ENCODE measurements at regions not wholly inside any gene's neighbourhood (a gene's known extent, or its start where the extent isn't known, plus 50 kb on each side); places are given as distances from the start of the nearest gene placed in this dataset.

DNA sequence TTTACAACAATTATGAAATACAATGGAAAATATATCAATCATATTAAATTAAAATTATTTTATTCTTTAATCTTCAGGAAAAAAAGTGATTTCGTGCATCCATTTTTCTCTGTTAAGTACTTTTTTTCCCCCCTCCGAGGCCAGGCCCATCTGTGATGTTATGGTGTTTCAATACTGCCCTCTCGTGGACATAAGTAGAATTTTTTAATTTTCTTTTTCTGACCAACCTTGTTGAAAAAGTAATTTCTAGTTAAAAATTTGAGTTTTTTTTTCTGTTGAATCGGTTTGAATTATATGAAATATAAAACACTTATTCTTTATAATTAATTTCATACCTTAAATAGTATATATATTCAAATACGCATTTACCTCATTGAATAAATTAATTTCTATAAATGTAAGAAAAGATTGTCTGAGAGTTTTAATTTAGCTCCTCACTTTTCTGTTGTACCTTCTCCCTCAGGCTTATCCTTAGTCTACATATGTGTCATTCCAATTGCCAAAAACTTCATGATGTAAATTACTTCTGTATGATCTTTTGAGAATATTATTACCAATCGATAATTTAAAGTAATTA is 175.8 kb upstream of the TECRL start:
- peak; percentile 8 for DNase-seq (ENCODE audit: low read depth)

DNA sequence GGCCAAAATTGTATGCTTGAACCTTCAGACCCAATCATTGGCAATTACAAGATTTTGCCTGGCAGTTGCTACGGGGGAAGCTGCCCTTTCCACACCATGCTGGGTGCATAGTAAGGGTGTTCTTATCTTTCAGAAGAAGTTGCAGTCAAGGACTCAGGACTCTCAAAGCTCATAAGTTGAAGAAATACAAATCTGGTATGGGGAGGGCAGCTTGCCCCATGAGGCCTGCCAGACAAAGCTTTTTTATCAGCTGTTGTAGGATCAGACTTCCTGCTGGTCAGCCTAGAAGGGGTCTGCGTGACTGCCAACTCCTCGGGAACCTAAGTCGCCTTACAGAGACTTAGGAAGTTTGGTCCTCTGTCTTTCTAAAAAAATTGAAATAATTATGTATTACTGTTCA is 174.9 kb upstream of the TECRL start:
- DNase-seq (ENCODE audit: low read depth), result no peak

DNA sequence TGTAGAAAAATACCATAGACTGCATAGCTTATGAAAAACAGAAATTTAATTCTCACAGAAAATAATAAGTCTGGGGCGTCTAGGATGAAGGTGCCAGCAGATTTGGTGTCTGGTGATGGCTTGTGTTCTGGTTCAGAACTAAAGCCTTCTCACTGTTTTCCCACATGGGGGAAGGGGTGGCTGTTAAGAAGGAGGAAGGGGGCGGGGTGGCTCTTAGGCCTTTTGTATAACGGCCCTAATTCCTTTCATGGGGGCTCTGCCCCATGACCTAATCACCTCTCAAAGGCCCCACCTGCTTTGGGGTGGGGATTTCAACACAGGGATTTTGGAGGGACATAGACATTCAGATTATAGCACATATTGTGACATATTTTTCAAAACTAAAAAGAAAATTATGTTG is 173.2 kb upstream of the TECRL start:
- DNase-seq (ENCODE audit: low read depth), result no peak

DNA sequence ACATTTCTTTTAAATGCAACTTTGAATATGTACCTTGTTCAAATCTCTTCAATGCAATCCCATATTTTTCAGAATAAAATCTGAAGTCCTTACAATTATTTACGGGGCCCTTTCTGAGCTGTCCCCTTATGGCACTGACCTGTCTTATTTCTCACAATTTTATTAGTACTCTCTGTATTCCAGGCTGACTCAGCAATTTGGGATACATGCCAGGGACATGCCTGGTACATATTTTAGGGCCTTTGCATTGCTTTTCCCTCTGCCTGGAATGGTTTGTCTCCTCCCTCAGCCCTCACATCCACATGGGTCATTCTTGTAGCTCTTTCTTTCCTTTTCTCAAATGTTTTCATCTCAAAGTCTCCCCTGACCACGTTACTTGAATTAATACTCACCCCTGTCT is 172.2 kb upstream of the TECRL start:
- DNase-seq (ENCODE audit: low read depth), result no peak

DNA sequence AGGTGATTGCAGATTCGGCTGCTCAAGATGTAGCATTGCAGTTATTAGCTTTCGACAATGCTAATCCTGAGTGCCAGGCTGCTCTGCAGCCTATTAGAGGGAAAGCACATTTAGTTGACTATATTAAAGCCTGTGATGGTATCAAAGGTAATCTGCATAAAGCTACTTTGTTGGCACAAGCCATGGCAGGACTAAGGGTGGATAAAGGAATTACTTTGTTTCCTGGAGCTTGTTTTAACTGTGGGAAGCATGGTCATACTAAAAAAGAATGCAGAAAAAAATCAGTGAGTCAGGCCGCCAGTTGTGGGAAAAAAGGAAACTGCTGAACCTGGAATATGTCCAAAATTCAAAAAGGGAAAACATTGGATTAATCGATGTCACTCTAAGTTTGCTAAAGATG is 154.9 kb upstream of the TECRL start:
- DNase-seq (ENCODE audit: low read depth), result no peak

DNA sequence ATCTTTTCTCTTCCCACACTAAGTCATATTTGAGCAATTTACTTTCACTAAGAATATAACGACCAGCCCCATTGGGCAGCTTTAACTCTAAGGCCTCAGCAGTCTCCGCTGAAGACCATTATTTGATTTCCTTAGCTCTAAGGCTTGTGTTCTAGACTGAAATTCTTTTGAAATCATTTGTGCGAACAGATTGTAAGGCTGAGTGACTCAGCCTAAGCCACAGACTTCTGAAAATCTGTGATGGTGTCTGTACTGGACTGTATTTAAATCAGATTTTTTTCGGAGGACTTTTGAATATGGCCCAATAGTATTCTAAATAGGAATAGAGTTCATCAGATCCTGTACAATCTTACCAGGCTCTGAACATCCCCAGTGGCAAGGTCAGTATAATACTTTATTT is 150.3 kb upstream of the TECRL start:
- no peak for DNase-seq (ENCODE audit: low read depth)

DNA sequence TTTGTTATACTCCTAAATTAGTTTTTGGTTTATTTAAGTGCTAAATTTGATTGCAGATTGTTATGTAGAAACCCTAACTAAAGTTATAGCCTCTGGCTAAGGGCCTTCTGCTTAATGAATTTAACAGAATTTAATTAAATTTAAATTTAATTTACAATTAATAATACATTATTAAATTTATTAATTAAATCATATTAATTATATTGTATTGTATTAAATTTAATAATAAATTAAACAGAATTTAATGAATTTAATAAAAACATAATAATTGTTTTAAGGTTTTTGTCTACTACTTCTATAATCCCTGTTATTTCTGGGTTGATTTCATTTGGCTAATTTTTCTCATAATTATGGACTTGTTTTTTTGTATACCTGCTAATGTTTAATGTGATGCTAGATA is 141.9 kb upstream of the TECRL start:
- no peak for DNase-seq (ENCODE audit: low read depth)

DNA sequence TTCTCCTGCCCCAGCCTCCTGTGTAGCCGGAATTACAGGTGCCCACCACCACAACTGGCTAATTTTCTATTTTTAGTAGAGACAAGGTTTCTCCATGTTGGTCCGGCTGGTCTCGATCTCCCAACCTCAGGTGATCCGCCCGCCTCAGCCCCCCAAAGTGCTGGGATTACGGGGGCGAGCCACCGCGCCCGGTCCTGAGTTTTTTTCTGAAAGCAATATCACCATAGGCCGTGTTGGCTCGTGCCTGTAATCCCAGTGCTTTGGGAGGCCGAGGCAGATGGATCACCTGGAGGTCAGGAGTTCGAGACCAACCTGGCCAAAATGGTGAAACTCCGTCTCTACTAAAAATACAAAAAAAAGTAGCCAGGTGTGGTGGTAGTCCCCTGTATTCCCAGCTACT is 136.3 kb upstream of the TECRL start:
- no peak for DNase-seq (ENCODE audit: low read depth)

DNA sequence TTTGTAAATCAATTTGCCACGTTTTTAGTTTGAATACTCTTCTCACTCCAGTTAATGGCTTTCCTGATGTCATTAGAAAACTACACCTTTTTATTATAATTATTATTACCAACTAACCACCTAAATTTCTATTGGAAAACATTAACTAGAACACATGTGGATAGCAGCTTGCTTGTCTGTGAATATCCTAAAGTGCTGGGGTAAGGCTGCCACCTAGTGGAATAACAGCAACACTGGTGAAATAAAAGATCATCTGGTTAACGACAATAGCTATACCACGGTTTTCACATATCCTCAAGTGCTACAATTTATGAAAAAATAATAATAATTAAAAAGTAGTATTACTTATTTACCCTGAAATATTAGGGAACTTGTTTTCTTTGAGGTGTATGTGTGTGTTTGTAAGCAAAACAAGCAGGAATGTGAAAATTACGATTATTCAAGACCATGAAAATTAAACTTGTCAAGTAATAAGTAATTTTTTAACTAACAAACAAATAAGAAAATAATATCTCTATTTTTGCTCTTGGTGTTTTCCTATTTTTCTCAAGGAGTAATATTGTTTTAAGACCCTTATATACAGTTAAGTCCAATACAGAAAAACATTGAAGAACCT is 130.1 kb upstream of the TECRL start:
- peak; percentile 40 for DNase-seq (ENCODE audit: low read depth)

DNA sequence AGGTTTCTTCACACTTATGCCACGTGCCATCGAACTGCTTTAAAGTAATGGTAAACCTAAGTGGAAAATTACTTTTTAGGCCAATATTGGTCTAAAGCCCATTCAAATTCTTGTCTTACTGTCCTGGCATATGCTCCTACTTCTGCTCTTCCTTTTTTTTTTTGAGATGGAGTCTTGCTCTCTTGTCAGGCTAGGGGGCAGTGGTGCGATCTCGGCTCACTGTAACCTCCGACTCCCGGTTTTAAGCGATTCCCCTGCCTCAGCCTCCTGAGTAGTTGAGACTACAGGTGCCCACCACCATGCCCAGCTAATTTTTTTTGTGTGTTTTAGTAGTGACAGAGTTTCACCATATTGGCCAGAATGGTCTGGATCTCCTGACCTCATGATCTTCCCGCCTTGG is 129.0 kb upstream of the TECRL start:
- no peak for DNase-seq (ENCODE audit: low read depth)

DNA sequence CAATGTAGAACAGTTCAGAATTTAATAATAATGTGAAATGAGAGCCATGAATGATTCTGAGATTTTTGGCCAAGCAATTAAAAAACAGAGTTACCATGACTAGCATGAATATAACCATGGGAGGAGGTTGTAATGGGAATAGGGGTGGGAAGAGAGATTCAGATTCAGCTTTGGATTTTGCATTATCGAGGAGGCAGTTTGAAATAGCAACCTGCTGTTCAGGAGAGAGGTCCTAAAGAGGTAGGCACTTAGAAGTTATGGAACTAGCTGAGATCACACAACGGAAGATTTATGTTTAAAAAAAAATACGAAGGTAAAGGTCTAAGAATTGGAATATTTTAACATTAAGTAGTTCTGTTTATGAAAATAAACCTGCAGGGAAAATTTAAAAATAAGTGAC is 124.4 kb upstream of the TECRL start:
- no peak for DNase-seq (ENCODE audit: low read depth)

DNA sequence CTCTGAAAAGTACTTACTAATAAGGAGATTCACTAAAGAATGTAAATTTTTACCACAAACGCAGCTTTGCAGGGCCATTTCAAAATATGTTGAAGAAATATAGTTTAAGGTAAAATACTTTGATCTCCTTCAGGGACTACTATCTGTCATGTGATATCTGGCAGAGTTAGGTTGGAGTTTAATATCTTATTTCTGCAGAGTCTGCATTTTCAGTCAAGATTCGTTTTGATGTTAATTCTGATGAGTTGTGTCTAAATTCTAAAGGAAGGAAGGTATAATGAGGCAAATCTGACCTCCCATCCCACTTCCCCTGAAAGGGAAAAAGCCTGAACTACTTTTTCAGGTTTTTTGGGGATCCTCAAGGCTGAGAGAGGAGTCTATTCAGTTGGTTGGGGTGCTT is 123.9 kb upstream of the TECRL start:
- DNase-seq (ENCODE audit: low read depth), result no peak

DNA sequence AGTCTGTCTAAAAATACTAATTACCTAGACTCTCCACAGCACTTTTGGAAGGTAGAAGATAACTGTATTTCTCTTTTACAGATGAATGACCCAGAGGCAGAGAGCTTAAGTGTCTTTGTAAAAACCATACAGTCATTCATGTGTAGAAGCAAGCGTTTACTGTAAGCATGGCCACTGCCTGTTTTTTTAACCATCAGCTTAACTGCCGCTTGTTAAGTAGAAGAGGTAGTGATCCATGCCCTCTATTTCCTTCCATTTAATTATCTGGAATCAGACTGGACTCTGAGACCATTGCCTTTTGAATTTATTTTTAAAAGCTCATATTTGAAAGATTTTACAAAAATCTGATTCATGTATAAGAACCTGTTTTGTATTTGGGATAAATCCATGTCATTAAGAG is 111.2 kb upstream of the TECRL start:
- no peak for DNase-seq (ENCODE audit: low read depth)

DNA sequence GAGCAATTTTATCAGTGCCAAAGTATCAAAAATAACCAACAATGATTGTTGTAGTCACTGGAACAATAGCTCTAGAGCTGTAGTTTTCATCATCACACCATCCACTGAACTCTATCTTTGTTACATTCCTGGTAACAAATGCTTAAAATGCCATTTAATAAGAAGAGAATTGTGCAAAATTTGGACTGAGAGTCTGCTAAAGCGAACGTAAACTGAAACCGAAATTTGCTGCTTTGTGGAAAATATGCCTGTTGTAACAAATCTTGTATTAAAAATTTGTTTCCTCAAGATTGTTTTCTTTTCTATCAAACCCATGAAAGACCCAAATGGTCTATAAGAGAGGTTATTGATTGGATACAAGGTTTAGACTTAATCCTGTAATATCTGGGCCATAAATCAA is 109.3 kb upstream of the TECRL start:
- no peak for DNase-seq (ENCODE audit: low read depth)

DNA sequence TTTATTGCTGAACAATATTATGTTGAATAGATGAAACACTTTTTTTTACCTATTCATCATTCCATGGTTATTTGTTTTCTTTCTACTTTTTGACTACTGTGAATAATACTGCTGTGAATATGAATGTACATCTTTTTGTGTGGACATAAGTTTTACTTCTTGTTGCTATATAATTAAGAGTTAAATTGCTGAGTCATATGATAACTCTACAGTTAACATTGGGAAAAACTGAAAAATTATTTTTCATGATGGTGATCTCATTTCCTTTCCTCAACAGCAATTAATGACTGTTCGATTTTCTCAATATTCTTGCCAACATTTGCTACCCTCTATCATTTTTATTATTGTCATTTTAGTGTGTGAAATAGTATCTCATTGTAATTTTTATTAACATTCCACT is 106.9 kb upstream of the TECRL start:
- DNase-seq (ENCODE audit: low read depth), result no peak

DNA sequence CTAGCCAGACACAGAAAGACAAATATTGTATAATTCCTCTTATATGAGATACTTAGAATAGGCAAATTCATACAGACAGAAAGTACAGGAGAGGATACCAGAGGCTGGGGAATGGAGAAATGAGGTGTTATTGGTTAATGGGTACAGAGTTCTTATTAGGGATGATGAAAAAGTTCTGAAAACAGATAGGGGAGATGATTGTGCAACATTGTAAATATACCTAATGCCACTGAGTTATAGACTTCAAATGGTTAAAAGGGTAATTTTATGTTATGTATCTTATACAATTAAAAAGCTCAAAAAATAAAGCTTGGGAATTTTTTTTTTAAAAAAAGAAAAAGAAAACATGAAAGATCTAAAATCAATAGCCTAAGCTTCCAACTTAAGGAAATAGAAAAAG is 98.8 kb upstream of the TECRL start:
- DNase-seq (ENCODE audit: low read depth), result no peak

DNA sequence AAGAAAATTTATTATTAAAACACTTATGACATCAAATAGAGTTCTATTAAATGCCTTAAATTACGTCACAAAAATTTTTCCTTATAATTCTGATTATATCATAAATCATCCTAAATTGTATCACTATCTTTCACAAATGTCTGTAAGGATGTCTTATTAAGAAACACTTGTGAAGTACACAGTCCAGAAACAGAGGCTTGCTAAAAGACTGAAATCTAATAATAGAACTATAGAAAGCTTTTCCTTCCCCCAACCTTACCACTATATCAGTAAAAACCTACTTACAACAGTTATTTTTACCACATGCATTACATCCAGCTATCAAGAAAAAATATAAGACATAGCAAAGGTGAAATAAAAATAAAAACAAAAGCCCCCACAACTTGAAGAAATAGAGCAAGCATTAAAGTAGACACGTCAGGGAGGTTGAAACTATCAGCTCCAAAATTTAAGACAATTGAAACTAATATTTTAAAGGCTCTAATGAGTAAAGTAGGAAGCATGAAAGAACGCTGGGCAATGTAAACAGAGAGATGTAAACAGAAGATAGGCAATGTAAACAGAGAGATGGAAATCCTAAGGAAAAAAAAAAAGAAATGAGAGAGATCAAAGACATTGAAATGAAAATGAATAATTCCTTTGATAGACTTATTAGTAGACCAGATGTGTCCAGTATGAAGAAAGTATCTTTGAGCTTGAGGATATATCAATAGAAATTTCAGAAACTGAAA is 94.9 kb upstream of the TECRL start:
- DNase-seq (ENCODE audit: low read depth), result no peak

DNA sequence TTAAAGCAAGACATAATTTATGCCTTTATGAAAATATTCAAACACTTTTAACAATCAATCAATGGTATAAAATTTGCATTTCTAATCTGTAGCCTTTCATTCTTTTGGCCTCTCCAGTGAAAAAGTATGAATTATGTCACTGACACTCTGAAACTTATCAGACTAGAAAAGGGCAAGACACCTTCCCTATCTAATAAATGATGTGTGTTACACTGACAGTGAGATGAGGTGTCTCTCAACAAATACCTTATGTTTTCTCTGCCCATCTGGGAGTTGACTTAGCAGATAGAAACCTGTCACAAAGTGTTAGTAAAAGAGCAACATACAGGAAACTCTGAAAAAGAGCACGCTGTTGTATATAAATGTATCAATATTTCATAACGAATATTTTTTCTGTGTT is 94.2 kb upstream of the TECRL start:
- no peak for DNase-seq (ENCODE audit: low read depth)

DNA sequence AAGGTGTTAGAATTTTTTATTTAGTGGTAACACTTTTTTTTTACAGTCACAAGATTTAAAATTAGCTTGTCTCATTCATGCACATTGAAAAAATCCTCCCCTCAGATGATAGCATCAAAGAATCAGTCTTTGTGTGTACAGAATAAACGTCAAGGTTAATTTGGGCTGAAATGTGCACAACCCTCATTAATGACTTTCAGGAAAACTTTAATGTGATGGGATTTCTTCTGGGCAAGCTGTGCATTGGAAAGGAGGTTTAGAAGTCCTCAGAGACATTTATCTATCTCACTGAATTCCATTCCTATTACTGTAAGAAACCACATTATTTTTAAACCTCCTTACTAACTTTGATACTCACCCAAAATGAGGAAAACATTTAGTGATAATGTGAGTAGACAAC is 88.2 kb upstream of the TECRL start:
- no peak for DNase-seq (ENCODE audit: low read depth)

DNA sequence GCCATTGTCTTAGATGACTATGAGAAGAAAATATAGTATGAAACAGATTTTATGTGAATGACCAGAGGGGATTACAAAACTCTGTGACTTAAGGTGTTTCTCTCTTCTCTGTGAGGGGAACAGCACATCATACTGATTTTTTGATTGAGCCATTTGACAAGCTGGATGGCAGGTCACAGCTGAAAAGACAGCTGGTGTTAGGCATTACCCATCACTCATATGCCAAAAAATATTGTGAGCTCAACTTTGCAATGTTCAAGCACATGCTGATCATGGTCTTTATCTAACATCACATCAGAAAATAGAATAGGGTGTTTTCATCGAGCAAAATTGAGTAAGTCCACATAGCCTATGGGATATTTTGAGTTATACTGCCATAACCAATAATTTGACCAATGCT is 86.7 kb upstream of the TECRL start:
- DNase-seq (ENCODE audit: low read depth), result no peak

DNA sequence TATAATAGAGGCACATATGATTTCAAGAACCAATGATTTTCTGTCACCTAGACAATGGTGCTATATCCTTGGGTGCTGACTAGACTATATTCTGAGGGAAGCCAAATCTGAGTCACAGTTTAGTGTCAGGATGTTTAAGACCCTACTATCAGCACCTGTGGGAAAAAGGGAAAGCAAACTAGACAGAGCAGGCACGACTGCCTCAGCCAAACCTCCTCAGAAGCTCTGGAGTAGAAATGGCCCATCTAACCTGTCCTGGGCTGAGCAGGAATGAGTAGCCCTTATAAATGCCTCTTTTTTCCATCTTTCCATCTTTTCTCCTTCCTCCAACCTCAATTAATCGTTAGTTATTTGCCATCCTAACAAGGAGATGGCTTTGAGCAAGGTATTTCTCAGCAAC is 80.4 kb upstream of the TECRL start:
- no peak for DNase-seq (ENCODE audit: low read depth)

DNA sequence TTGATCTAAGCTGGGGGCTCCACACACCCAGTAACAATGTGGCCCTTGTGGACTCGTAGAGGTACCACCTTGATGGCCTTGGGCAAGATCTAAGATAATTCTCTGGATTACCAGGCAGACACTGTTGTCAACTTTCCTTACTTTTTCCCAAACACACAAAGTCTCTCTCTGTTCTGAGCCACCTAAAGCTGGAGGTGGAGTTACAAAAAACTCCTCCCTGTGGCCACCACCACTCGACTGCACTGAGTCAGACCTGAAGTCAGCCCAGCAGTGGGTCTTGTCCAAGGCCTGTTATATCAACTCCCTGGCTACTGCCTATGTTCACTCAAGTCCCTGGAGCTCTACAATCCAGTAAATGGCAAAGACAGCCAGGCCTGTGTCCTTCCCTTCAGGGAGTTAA is 70.1 kb upstream of the TECRL start:
- no peak for DNase-seq (ENCODE audit: low read depth)

DNA sequence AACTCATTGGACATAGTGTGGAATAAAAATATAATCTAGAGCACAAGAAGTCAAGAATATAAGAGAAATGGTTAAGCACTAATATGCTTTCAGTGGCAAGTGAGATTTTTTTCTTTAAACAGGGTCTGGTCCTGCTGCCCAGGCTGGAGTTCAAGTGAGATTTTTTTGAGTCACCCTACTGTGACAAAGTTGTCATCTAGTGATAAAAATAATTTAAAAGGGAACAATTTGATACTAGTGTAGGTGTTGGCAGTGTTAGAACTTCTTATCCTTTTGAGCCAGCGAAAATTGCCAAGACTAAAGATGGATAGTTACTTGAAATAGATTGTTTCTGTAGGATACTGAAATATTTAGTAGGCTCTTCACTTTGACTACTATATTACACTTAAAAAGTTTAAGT is 67.9 kb upstream of the TECRL start:
- DNase-seq (ENCODE audit: low read depth), result no peak

DNA sequence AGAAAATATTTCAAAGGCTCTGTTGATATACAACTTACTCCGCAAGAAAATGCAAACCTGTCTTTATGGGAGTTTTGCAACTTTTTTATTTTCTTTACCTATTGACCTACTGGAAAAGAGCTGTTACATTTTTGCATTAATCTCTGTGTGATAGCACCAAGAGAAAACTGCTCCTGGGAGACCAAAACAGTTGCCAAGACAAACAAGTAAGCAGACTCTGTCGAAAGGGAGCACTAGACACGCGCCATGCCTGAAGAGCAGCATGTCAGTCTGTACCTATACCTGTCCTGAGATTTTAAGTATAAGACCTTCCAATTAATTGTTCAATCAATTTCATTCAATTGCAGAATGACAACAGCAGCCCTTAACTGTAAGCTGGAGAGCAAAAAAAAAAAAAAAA is 56.0 kb upstream of the TECRL start:
- DNase-seq (ENCODE audit: low read depth), result no peak

Measured in forelimb muscle (tissue), 1 donor.